Left colon (tissue), 2 donors: ENCODE measurements at regions not wholly inside any gene's neighbourhood (a gene's known extent, or its start where the extent isn't known, plus 50 kb on each side); places are given as distances from the start of the nearest gene placed in this dataset.

ENCODE experiments used
- ATAC-seq: fragments of 200-7000 bp; cut with Tn5 transposase; one replicate; pipeline ENCODE4 v1.9.1; 2020; ENCODE audit warnings: mild to moderate bottlenecking, moderate library complexity
- DNase-seq, 2 donors: peaks; one replicate each; pipeline ENCODE4 v3.0.0-alpha.2; 2020
- intact Hi-C, 2 donors: fragments of 100-400 bp; cut with DNase I in 1 of 2; cut with micrococcal nuclease in 1 of 2; formaldehyde crosslinking; loops; one replicate each; pipeline versions ENCODE4 v1.11.2 to v1.14.0; 2022; cut with DNase I, micrococcal nuclease
- donor health status: DM: no; HTN: no; CAD: no.
- donor health status: DM: yes; HTN: yes; CAD: no.

DNA sequence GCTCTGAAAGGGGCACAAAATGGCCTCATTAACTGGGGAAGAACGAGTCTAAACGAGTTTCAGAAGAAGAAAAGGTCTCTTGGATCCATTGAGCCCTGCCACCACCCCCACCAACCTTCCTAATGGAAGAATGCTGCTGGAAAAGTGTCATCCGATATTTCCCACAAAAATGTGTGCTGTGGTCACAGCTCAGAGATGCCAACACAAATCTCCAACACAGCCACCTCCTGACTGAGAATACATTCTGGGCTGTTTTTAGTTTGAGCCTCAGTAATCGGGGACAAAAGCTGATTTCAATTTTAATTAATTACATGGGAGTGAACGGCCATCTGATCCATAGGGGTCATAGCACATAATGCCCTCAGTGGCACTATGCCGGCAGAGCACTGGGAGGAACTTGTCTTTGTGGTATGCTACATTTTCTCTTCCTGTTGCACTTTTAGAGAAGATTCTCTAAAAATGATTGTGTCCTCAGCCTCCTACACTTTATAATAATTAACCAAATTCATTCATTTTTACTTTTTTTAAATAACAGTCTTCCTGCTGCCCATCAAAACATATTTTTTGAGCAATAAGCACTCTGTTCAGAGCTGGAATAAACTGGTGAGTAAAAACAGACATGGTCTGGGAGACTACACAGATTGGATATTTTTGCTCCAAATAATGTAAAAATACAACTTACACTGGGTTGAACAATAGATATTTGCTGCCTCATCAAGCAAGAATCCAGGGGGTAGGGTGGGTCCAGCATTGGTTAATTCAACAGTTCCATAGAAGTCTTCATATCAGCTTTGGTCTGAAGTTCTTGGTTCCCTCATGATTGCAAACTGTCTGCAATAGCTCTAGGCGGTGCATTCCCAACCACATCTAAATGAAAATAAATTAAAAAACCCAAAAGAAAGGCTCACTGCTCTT is 143.6 kb upstream of the TMEM170B start:
- no peak for ATAC-seq
- DNase-seq: no peak
- intact Hi-C loops: no loop called here

DNA sequence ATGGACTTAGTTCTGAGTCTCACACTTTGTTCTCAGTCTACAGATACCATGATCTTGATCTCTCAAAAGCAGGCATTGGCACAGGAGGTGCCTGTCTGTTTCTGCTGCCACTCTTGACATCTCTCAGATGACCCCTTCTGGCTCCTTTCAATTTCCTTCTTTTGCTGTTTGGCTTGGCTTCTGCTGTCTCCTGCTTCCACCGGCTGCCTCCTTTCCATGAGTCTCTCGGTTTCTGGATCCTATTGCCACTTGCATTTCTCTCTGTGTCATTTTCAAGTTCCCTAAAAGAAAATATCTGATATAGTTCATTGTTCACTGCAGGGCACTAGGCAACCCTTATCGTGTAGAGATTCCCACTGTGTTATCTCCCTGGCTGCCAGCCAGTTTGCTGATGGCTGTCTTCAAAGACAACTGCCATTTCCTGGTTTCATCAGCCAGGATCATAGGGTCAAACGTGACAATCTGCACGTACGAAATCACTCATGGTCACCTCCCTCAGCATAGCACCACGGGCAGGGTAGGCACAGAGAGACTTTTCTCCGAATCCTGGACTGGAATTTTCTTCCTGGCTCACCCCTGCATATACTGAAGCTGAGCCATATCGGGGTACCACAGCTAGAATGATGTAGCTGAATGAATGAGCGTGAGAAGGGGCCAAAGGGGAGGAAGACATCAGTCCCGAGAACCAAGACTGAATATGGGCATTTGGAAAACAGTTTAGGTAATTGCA is 144.6 kb upstream of the TMEM170B start:
- DNase-seq: peak; percentile 88 to 89
- intact Hi-C loops: no loop called here

DNA sequence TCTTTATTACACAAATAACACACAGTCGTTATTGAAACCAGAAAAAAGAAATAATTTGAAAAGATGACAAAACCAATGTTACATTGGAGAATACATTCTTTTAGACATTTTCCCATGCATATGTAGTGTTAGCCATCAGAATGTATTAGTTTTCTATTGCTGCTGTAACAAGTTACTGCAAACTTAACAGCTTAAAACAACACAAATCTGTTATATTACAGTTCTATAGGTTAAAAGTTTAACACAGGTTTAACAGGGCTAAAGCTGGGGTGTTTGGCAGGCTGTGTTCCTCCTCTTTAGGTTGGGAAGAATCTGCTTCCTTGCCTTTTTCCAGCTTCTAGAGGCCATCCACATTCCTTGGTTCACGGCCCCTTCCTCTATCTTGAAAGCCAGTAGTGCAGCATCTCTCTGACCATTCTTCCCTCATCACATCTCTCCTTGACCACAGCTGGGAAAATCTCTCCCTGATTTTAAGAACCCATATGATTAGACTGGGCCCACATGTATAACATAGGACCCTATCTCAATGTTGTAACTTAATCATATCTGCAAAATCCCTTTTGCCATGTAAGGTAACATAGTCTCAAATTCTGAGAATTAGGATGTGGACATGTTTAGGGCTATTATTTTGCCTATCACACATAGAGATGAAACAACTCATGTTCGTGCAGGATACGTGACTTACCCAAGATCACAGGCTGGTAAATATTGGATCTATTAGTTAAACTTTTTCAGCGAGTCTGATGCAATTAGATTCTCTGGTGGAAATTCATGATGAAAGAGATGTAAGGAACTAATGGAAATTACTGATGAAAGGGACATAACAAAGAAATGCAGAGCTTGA is 145.4 kb upstream of the TMEM170B start:
- ATAC-seq: no peak
- intact Hi-C loops: no loop called here
- no peak for DNase-seq

More for the DNA sequence above, 144.6 kb upstream of the TMEM170B start:
- peak; percentile 98 for ATAC-seq

DNA sequence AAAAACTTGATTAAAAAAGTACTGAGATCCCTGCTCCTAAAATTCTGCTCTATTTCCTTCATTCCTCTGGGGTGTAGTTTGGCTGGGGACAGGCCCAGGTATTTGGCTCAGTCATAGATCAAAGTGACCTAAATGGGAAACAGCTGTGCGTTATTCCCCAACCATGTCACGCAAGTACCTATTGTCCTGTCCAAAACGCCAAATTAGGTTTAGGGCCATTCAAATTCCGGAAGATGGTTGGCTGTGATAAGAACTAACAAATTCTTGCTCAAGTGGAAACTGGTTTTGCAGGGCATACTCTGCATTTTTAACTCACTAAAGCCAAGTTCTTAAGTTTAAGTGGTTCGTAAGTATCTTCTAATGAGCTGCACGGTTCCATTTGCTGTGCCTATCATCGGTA is 147.6 kb upstream of the TMEM170B start:
- ATAC-seq (no peak), DNase-seq (no peak)
- intact Hi-C loops: no loop called here

DNA sequence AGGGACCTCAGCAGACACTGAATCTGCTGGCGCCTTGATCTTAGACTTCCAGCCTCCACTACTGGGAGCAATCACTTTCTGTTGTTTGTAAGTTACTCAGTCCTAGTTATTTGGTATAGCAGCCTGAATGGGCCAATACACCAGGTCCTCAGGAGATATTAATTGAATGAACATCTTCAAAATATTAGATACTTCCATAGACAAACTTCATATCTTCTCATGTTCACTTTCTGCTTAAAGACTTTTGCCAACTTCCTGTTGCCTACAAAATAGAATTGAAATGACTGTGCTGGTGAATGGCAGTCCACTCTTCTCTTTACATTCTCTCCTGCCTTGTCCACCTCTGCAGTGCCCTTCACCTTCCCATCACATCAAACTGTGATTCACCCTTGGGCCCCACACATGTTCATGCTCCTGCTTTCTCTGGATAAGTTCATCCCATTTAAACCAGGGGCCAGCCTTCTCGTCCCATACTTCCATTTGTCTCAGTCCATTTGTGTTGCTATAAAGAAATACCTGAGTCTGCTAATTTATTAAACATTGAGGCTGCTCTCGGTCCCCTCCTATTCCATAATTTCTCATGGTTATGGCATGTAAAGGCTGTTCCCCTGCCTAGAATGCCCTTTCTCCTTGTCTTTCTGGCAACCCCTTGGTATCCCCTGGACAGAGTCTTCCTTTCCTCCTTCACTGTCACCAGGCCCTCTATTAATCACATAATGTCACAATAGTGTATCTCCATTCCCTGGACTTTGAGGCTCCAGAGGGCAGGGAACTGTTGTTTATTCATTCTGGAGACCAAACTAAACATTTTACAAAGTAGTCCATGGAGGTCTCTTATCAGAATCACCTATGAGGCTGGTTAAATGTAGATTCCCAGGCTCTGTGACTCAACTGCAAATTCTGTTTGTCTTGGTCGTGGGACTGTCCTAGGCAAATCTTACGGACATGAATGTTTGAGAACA is 148.3 kb upstream of the TMEM170B start:
- intact Hi-C loops: no loop called here
- ATAC-seq: no peak
- no peak for DNase-seq

DNA sequence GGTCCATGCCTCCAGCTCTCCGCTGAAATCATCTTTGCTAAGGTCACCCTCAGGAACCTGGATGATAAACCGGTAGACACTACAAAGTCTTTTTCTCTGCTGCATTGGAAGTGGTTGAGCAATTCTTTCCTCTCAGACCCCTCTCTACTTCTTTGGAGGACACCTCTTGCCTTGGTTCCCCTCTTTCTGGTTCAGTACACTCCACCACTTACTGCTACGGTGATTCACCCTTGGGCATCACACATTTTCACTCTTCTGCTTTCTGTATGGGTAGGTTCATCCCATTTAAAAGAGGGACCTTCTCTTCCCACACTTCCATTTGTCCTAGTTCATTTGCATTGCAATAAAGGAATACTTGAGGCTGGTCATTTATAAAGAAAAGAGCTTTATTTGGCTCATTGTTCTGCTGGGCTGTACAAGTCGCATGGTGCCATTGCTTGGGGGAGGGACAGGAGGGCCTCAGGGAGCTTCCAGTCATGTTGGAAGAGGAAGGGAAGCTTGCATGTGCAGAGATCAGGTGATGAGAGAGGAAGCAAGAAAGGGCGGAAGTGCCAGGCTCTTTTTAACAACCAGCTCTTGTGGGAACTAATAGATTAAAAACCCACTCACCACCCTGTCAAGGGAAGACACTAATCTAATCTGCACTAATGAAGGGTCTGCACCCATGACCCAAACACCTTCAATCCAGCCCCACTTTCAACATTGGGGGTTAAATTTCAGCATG is 149.7 kb upstream of the TMEM170B start:
- no peak for ATAC-seq
- intact Hi-C loops: no loop called here
- DNase-seq: no peak

DNA sequence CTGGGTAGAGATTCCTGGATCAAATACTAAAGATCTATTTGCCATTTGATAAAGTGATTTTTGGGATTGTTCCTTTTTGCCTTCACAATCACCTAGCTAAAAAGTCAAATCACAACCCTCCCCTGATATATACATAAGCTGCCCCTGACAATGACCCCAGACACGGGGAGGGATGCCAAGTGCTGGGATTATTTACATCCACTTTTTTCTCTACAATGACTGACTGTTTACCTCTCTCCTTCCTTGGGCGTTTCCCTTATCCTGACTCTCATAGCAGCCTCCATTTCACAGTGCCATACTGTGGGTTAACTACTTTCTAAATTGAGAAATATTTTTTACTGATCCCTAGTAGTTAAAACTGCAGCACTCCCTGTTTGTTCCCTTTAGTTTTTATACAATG is 150.8 kb upstream of the TMEM170B start:
- intact Hi-C loops: no loop called here
- ATAC-seq (peak; percentile 85), DNase-seq (no peak)

DNA sequence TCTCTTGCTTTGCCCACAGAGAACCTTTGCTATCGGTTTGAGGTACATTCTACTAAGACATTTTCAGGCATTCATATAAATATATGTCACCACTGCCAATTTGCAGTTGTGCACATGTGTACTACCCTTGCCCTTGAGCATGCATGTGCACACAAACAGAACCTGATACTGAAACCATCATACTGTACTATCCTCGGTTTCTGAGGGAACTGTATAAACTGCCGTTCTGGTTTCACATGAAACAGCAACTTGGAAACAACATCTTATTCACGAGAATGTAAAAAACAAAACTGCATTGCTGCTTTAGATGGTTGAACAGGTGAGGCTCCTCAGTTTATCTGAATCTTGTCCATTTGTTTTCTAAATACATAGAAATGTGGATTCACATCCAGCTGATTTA is 151.2 kb upstream of the TMEM170B start:
- ATAC-seq (peak; percentile 22), DNase-seq (no peak)
- intact Hi-C loops: no loop called here

DNA sequence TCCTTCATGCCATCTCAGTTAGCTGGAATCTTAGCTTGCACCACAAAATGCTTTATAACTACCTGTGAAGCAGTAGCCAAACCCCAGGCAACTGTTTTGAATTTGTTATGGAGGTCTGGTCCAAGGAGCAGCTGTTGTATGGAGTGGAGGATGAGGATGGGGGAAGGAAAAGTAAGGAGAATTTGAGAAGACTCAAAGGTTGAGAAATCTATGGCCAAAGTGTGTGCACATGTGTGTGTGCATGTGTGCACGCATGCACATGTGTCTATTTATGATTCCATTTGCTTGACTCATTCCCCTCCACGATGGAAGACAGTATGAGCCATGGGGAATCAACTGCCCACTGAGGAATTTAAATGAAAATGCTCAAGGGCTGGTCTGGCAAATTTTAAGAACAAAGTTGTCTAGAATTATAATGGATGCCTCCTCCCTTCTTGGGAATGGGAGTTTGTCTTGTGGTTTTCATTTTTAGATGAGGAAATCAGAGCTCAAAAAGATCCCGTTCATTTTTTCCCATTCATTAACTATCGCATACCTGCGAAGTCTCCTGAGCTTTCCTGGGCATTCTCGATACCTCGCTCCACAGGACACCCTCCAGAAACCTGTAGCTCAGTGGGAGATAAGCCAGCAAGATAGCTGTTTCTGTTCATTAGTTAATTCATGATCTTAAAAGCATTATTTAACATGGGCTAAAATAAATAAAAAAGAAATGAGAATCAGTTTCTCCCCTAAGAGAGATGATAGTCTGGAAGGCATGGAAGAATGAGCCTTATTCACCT is 152.3 kb upstream of the NEDD9 start:
- DNase-seq: no peak
- intact Hi-C loops: no loop called here
- no peak for ATAC-seq

DNA sequence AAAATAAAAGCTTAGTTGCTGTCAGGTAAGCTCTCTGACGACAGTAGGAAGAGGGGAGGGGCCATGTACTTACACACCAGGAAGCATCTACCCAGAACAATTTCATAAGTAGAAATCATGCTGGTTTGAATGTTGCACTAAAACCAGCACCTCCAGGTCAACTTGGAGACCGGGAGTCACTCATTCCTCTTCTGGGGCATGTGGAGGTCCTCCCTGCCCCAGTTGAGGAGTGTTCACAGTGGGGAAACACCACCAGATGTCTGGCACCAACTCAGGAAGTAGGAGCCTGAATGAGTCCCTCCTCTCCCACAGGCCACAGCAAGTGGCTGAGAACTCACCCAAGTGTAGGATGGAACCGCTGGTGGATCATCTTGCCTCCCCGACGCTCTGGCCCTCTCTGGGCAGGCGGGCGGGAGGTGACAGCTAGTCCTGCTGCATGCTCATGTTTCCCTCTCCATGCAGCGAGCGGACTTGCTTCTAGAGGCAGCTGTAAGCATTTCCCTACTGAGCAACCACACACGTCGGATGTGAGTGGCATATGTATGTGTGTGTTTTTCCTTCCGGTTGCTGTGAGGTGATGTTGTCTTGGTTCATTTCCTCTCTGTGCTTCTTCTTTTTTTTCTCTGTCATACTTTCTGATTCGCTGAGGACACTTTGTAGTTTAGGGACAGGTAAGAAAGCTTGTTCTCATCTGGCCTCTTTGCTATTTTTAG is 149.5 kb upstream of the NEDD9 start:
- ATAC-seq (peak; percentile 77), DNase-seq (peak in 1 of 2 donors; percentile 45)
- intact Hi-C loops: no loop called here

DNA sequence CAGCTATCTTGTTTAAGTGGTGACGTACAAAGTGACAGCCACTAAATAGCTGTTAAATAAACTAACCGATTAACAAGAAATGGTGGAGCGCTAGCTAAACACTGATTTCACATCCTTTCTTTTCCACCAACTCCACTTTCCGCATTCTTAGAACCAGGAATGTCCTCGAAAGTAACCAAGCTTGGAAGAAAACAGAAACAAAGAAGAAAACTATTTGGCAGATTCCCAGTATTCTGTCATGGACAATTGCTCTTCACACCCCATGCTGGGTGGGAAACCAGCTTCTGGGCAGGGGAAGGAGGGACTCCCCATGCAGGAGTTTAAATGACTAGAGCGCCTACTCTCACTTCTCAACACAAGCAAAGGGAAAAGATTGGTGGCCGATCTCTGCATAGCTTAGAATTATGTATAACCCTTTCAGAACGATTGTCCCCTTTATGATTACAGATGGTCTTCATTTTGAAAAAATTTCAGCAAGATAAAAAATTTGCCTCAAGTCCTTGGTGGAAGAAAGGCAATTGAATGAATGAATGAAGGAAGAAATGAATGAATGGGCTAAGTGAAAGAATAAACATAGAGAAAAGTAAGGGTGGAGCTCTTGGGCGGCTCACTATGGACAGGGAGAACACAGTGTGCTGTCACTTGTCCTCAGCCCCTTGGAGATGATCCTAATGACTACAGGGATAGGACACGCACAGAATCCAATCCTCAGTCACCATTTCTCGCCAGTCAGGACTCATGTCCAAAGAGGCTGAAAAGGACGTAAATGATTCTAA is 148.7 kb upstream of the NEDD9 start:
- DNase-seq (no peak), ATAC-seq (peak; percentile 17)
- intact Hi-C loops: no loop called here

DNA sequence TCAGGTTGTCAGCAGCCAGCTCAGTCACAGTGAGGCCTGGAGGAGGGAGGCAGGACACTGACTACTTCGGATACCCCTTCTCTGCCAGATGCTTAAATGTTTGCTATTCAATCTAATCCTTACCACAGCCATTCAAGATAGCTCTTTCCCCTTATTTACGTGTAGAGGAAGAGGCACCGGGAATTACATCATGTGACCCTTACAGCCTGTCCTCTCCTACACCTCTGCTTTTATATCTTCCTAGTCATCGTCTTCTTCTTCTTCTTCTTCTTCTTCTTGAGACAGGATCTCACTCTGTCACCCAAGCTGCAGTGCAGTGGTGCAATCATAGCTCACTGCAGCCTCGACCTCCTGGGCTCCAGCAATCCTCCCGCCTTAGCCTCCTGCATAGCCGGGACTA is 148.1 kb upstream of the NEDD9 start:
- no peak for DNase-seq
- intact Hi-C loops: no loop called here

DNA sequence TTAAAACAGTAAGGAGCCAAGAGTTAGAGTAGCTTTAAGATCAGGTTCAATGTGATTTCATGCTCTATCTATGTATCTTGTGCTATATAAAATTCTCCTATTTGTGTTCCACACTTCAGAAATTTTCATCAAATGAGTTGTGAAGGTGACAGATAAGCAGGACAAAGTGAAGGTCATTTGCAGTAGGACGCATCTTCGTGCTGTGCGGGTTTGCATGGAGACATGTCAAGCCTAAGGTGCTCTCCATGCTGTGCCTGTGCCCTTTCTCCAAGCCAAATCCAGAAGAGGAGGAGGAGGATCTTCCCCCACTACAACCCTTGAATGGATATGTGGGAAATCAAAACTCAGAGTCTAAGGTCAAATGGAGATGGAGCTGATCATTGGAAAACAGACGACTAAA is 147.3 kb upstream of the NEDD9 start:
- ATAC-seq: no peak
- intact Hi-C loops: no loop called here
- no peak for DNase-seq

More for the DNA sequence above, 148.1 kb upstream of the NEDD9 start:
- ATAC-seq: no peak

DNA sequence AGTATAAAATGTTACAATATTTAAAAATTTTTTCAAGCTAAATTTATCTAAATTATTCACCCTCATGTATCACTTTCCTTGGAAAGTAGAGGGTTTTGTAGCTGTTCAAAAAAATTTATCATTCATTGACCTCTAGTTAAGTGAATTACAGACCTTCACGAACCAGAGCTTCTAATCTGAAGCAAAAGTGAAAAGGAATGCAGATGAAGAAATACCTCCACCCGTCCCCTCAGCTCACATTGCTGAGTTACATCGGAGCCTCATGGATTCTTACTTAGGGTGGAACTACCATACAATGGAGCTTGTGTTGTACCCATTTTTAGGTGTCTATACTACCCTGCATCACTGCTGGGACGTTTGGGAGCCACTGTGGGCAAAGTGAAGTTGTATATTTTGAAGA is 146.2 kb upstream of the NEDD9 start:
- DNase-seq: no peak
- intact Hi-C loops: no loop called here
- no peak for ATAC-seq
